ENCODE measurements at regions not wholly inside any gene's neighbourhood (a gene's known extent, or its start where the extent isn't known, plus 50 kb on each side); places are given as distances from the start of the nearest gene placed in this dataset.

GRCh38 chr10:32148864-32149251 lies 92.6 kb upstream of the KIF5B start:
- no peak overlapping the region for H3K27ac ChIP-seq (ENCODE audit: low read depth, low read length)
- no peak overlapping the region for H2AFZ ChIP-seq (ENCODE audit: low read depth, low read length, poor library complexity, severe bottlenecking)
- H3K4me3 ChIP-seq (replicated peaks in 1 of 2; ENCODE audit: low read depth in 1 of 2, low read length in 2 of 2), result no peak overlapping the region
- TF ChIP-seq POLR2AphosphoS5 (IDR thresholded peaks at IDR 0.05; ENCODE audit: low read depth, low read length) (no peak), ZFX (IDR thresholded peaks at IDR 0.05) (no peak), CEBPB (IDR thresholded peaks at IDR 0.05; ENCODE audit: low read depth) (no peak), SP1 (IDR thresholded peaks at IDR 0.05; ENCODE audit: low read depth) (no peak), JUND (IDR thresholded peaks at IDR 0.05) (no peak), MAX (IDR thresholded peaks at IDR 0.05) (no peak)
- TF ChIP-seq, protein P1, sequence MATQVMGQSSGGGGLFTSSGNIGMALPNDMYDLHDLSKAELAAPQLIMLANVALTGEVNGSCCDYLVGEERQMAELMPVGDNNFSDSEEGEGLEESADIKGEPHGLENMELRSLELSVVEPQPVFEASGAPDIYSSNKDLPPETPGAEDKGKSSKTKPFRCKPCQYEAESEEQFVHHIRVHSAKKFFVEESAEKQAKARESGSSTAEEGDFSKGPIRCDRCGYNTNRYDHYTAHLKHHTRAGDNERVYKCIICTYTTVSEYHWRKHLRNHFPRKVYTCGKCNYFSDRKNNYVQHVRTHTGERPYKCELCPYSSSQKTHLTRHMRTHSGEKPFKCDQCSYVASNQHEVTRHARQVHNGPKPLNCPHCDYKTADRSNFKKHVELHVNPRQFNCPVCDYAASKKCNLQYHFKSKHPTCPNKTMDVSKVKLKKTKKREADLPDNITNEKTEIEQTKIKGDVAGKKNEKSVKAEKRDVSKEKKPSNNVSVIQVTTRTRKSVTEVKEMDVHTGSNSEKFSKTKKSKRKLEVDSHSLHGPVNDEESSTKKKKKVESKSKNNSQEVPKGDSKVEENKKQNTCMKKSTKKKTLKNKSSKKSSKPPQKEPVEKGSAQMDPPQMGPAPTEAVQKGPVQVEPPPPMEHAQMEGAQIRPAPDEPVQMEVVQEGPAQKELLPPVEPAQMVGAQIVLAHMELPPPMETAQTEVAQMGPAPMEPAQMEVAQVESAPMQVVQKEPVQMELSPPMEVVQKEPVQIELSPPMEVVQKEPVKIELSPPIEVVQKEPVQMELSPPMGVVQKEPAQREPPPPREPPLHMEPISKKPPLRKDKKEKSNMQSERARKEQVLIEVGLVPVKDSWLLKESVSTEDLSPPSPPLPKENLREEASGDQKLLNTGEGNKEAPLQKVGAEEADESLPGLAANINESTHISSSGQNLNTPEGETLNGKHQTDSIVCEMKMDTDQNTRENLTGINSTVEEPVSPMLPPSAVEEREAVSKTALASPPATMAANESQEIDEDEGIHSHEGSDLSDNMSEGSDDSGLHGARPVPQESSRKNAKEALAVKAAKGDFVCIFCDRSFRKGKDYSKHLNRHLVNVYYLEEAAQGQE (IDR thresholded peaks at IDR 0.05; ENCODE audit: low read depth), result no peak
- TF ChIP-seq, protein P2, sequence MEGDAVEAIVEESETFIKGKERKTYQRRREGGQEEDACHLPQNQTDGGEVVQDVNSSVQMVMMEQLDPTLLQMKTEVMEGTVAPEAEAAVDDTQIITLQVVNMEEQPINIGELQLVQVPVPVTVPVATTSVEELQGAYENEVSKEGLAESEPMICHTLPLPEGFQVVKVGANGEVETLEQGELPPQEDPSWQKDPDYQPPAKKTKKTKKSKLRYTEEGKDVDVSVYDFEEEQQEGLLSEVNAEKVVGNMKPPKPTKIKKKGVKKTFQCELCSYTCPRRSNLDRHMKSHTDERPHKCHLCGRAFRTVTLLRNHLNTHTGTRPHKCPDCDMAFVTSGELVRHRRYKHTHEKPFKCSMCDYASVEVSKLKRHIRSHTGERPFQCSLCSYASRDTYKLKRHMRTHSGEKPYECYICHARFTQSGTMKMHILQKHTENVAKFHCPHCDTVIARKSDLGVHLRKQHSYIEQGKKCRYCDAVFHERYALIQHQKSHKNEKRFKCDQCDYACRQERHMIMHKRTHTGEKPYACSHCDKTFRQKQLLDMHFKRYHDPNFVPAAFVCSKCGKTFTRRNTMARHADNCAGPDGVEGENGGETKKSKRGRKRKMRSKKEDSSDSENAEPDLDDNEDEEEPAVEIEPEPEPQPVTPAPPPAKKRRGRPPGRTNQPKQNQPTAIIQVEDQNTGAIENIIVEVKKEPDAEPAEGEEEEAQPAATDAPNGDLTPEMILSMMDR (IDR thresholded peaks at IDR 0.05 in 2 of 3, conservative IDR thresholded peaks at IDR 0.05 in 1 of 3; ENCODE audit: borderline replicate concordance in 1 of 3, insufficient read depth in 1 of 3, low read depth in 2 of 3, low read length in 2 of 3), result no peak
- ChIA-PET POLR2A (interaction anchor here (2.1 kb wide), 1 partner anchor 9 kb away, joined by 10 read pairs; no protein-coding TSS in a partner anchor), RAD21 (ENCODE audit: low non-redundant PET in 1 of 2, low total read pairs in 2 of 2, uncharacterized antibody in 2 of 2, unreplicated experiment in 2 of 2) (no interaction called here), CTCF (interaction anchor here (1.0 kb wide), 1 partner anchor 9 kb away, joined by 3 read pairs; no protein-coding TSS in a partner anchor)
- no peaks in the 10 kb centered on the region for H3K27me3 ChIP-seq (ENCODE audit: insufficient read depth, low read length)
- H4K20me1 ChIP-seq (ENCODE audit: insufficient read depth), result no peaks in the 10 kb centered on the region
- H3K9ac ChIP-seq (ENCODE audit: low read length), result no peak overlapping the region
- no TSS peak for BruUV-seq (replicated peaks)
- H3K36me3 ChIP-seq (ENCODE audit: control insufficient read depth in 1 of 2, insufficient read depth in 2 of 2, low read length in 2 of 2), result no peaks in the 10 kb centered on the region
- intact Hi-C loops (cut with micrococcal nuclease), result no loop called here
- no peaks in the 10 kb centered on the region for H3K79me2 ChIP-seq (ENCODE audit: insufficient read depth, low read length)
- H3K4me2 ChIP-seq (ENCODE audit: low read length), result no peak overlapping the region
- H3K9me2 ChIP-seq (ENCODE audit: insufficient read depth), result no peaks in the 10 kb centered on the region
- peaks cover 0 to 14% of the 10 kb centered on the region in 2 experiments; a peak in 2 of 4 replicates for H3K4me1 ChIP-seq (ENCODE audit: control insufficient read depth in 1 of 2, insufficient read depth in 2 of 2, low read length in 2 of 2)
- ATAC-seq (no peak), DNase-seq (ENCODE audit: low read depth, low spot score) (no peak)
- H3K9me3 ChIP-seq (ENCODE audit: control insufficient read depth in 1 of 2, insufficient read depth in 1 of 2, low read depth in 1 of 2, low read length in 2 of 2), result no peaks in the 10 kb centered on the region
